ENCODE measurements at regions not wholly inside any gene's neighbourhood (a gene's known extent, or its start where the extent isn't known, plus 50 kb on each side); places are given as distances from the start of the nearest gene placed in this dataset.

DNA sequence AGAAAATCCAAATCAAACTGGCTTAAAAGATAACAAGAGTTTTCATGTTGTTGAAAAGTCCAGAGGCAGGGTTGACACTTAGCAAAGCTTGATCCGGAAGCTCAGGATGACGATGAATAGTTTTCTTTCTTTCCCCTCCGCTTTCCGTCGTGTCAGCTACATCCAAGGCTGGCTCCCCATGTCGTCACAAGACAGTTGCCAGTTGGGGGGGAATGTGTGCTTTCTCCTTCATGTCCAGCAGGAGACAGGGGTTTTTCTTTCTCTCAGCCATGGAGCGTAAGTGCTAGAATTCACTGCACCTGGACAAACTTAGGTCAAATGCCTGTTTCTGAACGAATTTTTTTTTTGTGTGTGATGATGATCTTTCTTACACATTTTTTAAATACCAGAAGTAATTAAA lies 273.8 kb upstream of the RGMA start:
- no peak for TF ChIP-seq POLR2A (IDR thresholded peaks at IDR 0.05)
- TF ChIP-seq, protein P1, sequence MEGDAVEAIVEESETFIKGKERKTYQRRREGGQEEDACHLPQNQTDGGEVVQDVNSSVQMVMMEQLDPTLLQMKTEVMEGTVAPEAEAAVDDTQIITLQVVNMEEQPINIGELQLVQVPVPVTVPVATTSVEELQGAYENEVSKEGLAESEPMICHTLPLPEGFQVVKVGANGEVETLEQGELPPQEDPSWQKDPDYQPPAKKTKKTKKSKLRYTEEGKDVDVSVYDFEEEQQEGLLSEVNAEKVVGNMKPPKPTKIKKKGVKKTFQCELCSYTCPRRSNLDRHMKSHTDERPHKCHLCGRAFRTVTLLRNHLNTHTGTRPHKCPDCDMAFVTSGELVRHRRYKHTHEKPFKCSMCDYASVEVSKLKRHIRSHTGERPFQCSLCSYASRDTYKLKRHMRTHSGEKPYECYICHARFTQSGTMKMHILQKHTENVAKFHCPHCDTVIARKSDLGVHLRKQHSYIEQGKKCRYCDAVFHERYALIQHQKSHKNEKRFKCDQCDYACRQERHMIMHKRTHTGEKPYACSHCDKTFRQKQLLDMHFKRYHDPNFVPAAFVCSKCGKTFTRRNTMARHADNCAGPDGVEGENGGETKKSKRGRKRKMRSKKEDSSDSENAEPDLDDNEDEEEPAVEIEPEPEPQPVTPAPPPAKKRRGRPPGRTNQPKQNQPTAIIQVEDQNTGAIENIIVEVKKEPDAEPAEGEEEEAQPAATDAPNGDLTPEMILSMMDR (IDR thresholded peaks at IDR 0.05) = no peak

Measured in testis (tissue), 2 donors.